PC-3 (cell line): ENCODE measurements at regions not wholly inside any gene's neighbourhood (a gene's known extent, or its start where the extent isn't known, plus 50 kb on each side); places are given as distances from the start of the nearest gene placed in this dataset.

Experiments used
- ATAC-seq: fragments of 200-7000 bp; cut with Tn5 transposase; 2 replicates; pipeline ENCODE4 v1.9.1; 2020; ENCODE audit warnings: mild to moderate bottlenecking, moderate library complexity
- BruUV-seq: library from RNA; stranded (reverse); fragments of 400-500 nt; replicated peaks from 2 replicates; lab custom pipeline; 2021; lab: Mats Ljungman, UMichigan
- CTCF ChIA-PET: fragments of 300-600 bp; sonication (Branson Sonifier 250); formaldehyde crosslinking; loops from one replicate; lab custom pipeline; 2022; ENCODE audit warnings: antibody characterized with exemption; lab: Charles Lee
- POLR2A ChIA-PET: fragments of 300-600 bp; sonication (Branson Sonifier 250); formaldehyde crosslinking; loops from one replicate; lab custom pipeline; 2022; ENCODE audit warnings: antibody characterized with exemption; ENCODE audit not compliant: unreplicated experiment; lab: Charles Lee
- DNase-seq: peaks from one replicate; pipeline ENCODE4 v3.0.0-alpha.2; 2015
- H2AFZ ChIP-seq: fragments of 300-600 bp; sonication (generic); 2 replicates; pipeline ENCODE4 v1.6.0; 2016; ENCODE audit warnings: antibody characterized with exemption, low read length
- H3F3A ChIP-seq: fragments of 300-600 bp; sonication (generic); one replicate; pipeline ENCODE4 v1.6.0; 2017; ENCODE audit warnings: antibody characterized with exemption, low read length, control low read depth, mild to moderate bottlenecking; ENCODE audit not compliant: unreplicated experiment
- H3K27ac ChIP-seq: fragments of 300-600 bp; sonication (generic); 2 replicates; pipeline ENCODE4 v1.5.1; 2016; ENCODE audit warnings: mild to moderate bottlenecking, low read length
- H3K27me3 ChIP-seq: fragments of 300-600 bp; sonication (generic); 2 replicates; pipeline ENCODE4 v1.6.1; 2016; ENCODE audit warnings: low read length, mixed read lengths
- H3K36me3 ChIP-seq: fragments of 300-600 bp; sonication (generic); 2 replicates; pipeline ENCODE4 v1.6.1; 2016; ENCODE audit warnings: low read depth, mixed run types, low read length, mixed read lengths
- H3K4me1 ChIP-seq: fragments of 300-600 bp; sonication (generic); 2 replicates; pipeline ENCODE4 v1.5.1; 2016; ENCODE audit warnings: low read length; ENCODE audit not compliant: insufficient read depth
- H3K4me2 ChIP-seq: fragments of 300-600 bp; sonication (generic); 2 replicates; pipeline ENCODE4 v1.6.0; 2016; ENCODE audit warnings: low read length
- H3K4me3 ChIP-seq: fragments of 300-600 bp; sonication (generic); 2 replicates; pipeline ENCODE4 v1.5.1; 2016; ENCODE audit warnings: mild to moderate bottlenecking, low read length, mixed read lengths
- H3K79me2 ChIP-seq: fragments of 300-600 bp; sonication (generic); 2 replicates; pipeline ENCODE4 v1.6.1; 2017; ENCODE audit warnings: low read length, mixed read lengths
- H3K9ac ChIP-seq: fragments of 300-600 bp; sonication (generic); 2 replicates; pipeline ENCODE4 v1.6.0; 2016; ENCODE audit warnings: mild to moderate bottlenecking, low read length
- H3K9me2 ChIP-seq: fragments of 300-600 bp; sonication (generic); replicated peaks from 2 replicates; pipeline ENCODE4 v1.6.1; 2016; ENCODE audit warnings: mixed run types, low read length, mixed read lengths
- H3K9me3 ChIP-seq: fragments of 300-600 bp; sonication (generic); 2 replicates; pipeline ENCODE4 v1.6.1; 2016; ENCODE audit warnings: low read length, mixed read lengths
- H4K20me1 ChIP-seq: fragments of 300-600 bp; sonication (generic); 2 replicates; pipeline ENCODE4 v1.6.1; 2016; ENCODE audit warnings: low read length, mixed read lengths
- EZH2 ChIP-seq: fragments of 300-600 bp; sonication (generic); IDR thresholded peaks from one replicate; pipeline ENCODE4 v1.6.1; 2017; ENCODE audit warnings: antibody characterized with exemption, mild to moderate bottlenecking, low read length; ENCODE audit not compliant: unreplicated experiment
- EZH2phosphoT487 ChIP-seq: fragments of 300-600 bp; sonication (generic); IDR thresholded peaks from 2 replicates; pipeline ENCODE4 v1.6.1; 2018; ENCODE audit warnings: mild to moderate bottlenecking, antibody characterized with exemption, low read length, borderline replicate concordance
- intact Hi-C: fragments of 100-400 bp; cut with micrococcal nuclease; formaldehyde crosslinking; loops from 2 replicates; pipeline ENCODE4 v1.9.0; 2023
- TF ChIP-seq, protein P1 (sequence below): fragments of 300-600 bp; sonication (generic); conservative IDR thresholded peaks from 2 replicates; pipeline ENCODE4 v1.5.1; 2017; ENCODE audit warnings: antibody characterized with exemption, low read depth, mild to moderate bottlenecking, low read length

DNA sequence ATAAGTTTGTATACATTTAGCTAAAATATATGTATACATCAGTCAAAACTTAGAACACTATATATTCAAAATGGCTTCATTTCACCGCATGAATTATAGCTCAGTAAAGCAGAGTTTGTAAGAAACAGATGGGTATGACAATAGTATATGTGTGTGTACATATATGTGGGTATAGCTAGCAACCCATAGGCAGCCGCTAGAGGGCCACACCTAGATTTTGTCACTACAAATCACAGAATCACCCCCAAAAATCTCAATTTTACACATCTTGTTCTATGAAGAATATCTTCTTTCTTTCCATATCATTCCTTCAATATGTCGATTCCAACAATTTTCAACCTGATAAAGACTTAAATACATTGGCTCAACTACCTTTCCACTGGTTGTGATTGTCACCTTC is 357.8 kb upstream of the CCNG1 start:
- BruUV-seq, result no TSS peak
- DNase-seq, result peak; percentile 40
- intact Hi-C loops, result loop anchor here (1.0 to 5.0 kb wide), 3 partner anchors 188 to 329 kb away; no protein-coding TSS in a partner anchor
- H3K9me3 ChIP-seq, result no peaks in the 10 kb centered on the region
- no peak overlapping the region for H3K9ac ChIP-seq
- ATAC-seq, result peak; percentile 53; the same call in 1 of the 2 replicates
- no peak overlapping the region for H2AFZ ChIP-seq
- H3K4me1 ChIP-seq, result no peaks in the 10 kb centered on the region
- H3K36me3 ChIP-seq, result no peaks in the 10 kb centered on the region
- ChIA-PET CTCF (interaction anchor here (1.1 kb wide), 2 partner anchors 227 to 329 kb away, joined by 3 to 6 read pairs; no protein-coding TSS in a partner anchor), POLR2A (no interaction called here)
- H4K20me1 ChIP-seq, result no peaks in the 10 kb centered on the region
- TF ChIP-seq, protein P1, sequence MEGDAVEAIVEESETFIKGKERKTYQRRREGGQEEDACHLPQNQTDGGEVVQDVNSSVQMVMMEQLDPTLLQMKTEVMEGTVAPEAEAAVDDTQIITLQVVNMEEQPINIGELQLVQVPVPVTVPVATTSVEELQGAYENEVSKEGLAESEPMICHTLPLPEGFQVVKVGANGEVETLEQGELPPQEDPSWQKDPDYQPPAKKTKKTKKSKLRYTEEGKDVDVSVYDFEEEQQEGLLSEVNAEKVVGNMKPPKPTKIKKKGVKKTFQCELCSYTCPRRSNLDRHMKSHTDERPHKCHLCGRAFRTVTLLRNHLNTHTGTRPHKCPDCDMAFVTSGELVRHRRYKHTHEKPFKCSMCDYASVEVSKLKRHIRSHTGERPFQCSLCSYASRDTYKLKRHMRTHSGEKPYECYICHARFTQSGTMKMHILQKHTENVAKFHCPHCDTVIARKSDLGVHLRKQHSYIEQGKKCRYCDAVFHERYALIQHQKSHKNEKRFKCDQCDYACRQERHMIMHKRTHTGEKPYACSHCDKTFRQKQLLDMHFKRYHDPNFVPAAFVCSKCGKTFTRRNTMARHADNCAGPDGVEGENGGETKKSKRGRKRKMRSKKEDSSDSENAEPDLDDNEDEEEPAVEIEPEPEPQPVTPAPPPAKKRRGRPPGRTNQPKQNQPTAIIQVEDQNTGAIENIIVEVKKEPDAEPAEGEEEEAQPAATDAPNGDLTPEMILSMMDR, result peak; percentile 84
- TF ChIP-seq EZH2, result no peak
- no peaks in the 10 kb centered on the region for H3K79me2 ChIP-seq
- H3K9me2 ChIP-seq, result no peaks in the 10 kb centered on the region
- no peak overlapping the region for H3K4me2 ChIP-seq
- no peaks in the 10 kb centered on the region for H3F3A ChIP-seq
- no peak overlapping the region for H3K27ac ChIP-seq
- H3K4me3 ChIP-seq, result no peak overlapping the region
- H3K27me3 ChIP-seq, result no peaks in the 10 kb centered on the region

DNA sequence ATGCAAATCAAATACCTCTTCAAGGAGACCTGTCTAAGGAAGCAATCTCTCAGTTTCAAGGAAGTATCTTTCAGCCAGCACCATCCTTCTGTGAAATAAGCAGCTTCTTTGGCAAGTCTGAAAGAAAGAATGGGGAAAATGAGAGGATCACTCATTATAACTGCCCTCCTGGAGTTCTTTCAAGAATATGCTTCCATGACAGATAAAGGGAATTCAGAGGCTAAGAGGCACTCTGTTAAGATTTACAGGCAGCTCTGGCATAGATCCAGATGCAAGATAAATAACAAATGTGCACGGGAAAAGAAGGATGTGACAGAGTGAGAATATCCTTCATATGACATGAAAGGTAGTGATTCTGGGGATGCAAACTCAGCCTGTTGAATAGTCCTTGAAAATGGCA is 348.2 kb upstream of the CCNG1 start:
- Histone ChIP-seq H3K27me3 (no peaks in the 10 kb centered on the region), H3K9me2 (no peaks in the 10 kb centered on the region), H3K4me2 (no peak overlapping the region), H2AFZ (no peak overlapping the region), H3K4me3 (no peak overlapping the region), H3K9ac (no peak overlapping the region), H3K79me2 (no peaks in the 10 kb centered on the region), H3K9me3 (no peaks in the 10 kb centered on the region), H4K20me1 (no peaks in the 10 kb centered on the region), H3K4me1 (no peaks in the 10 kb centered on the region), H3F3A (no peaks in the 10 kb centered on the region), H3K27ac (no peak overlapping the region), H3K36me3 (no peaks in the 10 kb centered on the region)
- ChIA-PET CTCF (no interaction called here), POLR2A (no interaction called here)
- TF ChIP-seq EZH2 (no peak), EZH2phosphoT487 (no peak)
- TF ChIP-seq, protein P1, result no peak
- no peak for ATAC-seq
- no TSS peak for BruUV-seq
- no peak for DNase-seq
- intact Hi-C loops, result no loop called here

DNA sequence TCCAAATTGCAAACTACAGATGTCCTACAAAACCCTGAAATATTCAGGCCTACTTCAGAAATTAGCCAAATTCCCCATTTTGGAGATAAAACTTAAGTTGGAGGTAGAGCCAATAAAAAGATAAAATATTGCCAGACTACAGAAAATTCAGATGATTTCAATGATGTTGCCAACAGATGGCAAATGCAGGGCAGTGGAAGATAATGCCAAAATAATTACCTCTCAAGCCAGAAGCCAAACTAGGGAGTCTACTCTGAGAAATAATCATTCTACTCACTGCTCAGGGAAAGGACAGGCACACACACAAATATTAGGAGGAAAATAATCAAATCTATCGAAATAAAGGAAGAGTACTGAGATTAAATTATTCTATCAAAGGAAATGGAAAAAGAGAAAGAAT is 347.5 kb upstream of the CCNG1 start:
- no TSS peak for BruUV-seq
- Histone ChIP-seq H2AFZ (no peak overlapping the region), H3K36me3 (no peaks in the 10 kb centered on the region), H3K9ac (no peak overlapping the region), H3K79me2 (no peaks in the 10 kb centered on the region), H3K9me2 (no peaks in the 10 kb centered on the region), H3K4me1 (0 out of 2 replicates have a peak, but pooled peaks cover 6% of the 10 kb centered on the region), H4K20me1 (no peaks in the 10 kb centered on the region), H3K27me3 (no peaks in the 10 kb centered on the region), H3K27ac (no peak overlapping the region), H3K4me3 (no peak overlapping the region), H3K4me2 (no peak overlapping the region), H3K9me3 (no peaks in the 10 kb centered on the region), H3F3A (no peaks in the 10 kb centered on the region)
- DNase-seq, result no peak
- no peak for TF ChIP-seq EZH2phosphoT487
- TF ChIP-seq EZH2, result no peak
- TF ChIP-seq, protein P1, result no peak
- CTCF ChIA-PET, result no interaction called here
- intact Hi-C loops, result no loop called here
- ATAC-seq, result no peak
- POLR2A ChIA-PET, result no interaction called here
